ENCODE measurements at regions not wholly inside any gene's neighbourhood (a gene's known extent, or its start where the extent isn't known, plus 50 kb on each side); places are given as distances from the start of the nearest gene placed in this dataset.

DNA sequence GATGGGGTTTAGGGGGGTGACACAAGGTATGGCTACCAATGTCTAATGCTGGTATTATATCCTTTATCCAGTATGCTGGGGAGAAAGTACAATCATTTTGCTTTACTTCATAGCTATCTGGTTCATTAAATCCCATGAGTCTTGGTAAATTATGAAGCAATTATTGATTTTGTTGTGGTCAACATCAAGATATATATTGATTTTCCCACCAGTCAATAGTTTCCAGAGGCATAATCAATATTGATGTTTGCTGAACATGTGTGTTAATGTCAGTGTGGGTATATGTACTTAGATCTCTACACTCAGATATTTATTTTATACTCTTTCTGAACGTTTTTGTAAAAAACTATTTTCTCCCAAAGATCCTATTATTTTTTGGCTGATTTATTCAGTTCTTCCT, 155.5 kb downstream of the BACH1 start:
- Histone ChIP-seq H3K4me3 (ENCODE audit: insufficient read depth, low read length) (no peak overlapping the region), H2AFZ (ENCODE audit: low read length) (no peak overlapping the region), H3K36me3 (ENCODE audit: insufficient read depth, low read length) (peaks cover 3% of the 10 kb centered on the region), H3K9me3 (ENCODE audit: low read depth, low read length) (no peaks in the 10 kb centered on the region), H3K4me1 (ENCODE audit: insufficient read depth, low read length) (no peaks in the 10 kb centered on the region), H3K27me3 (ENCODE audit: insufficient read depth, low read length) (no peaks in the 10 kb centered on the region), H3K79me2 (ENCODE audit: insufficient read depth, low read length) (no peaks in the 10 kb centered on the region), H3K27ac (ENCODE audit: low read depth, low read length) (no peak overlapping the region), H3K4me2 (ENCODE audit: insufficient read depth, low read length) (no peak overlapping the region), H4K20me1 (ENCODE audit: insufficient read depth, low read length) (no peaks in the 10 kb centered on the region)
- no peak for DNase-seq (ENCODE audit: insufficient read length, low spot score, missing footprints)
- TF ChIP-seq, protein P1, sequence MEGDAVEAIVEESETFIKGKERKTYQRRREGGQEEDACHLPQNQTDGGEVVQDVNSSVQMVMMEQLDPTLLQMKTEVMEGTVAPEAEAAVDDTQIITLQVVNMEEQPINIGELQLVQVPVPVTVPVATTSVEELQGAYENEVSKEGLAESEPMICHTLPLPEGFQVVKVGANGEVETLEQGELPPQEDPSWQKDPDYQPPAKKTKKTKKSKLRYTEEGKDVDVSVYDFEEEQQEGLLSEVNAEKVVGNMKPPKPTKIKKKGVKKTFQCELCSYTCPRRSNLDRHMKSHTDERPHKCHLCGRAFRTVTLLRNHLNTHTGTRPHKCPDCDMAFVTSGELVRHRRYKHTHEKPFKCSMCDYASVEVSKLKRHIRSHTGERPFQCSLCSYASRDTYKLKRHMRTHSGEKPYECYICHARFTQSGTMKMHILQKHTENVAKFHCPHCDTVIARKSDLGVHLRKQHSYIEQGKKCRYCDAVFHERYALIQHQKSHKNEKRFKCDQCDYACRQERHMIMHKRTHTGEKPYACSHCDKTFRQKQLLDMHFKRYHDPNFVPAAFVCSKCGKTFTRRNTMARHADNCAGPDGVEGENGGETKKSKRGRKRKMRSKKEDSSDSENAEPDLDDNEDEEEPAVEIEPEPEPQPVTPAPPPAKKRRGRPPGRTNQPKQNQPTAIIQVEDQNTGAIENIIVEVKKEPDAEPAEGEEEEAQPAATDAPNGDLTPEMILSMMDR (IDR thresholded peaks at IDR 0.05; ENCODE audit: extremely low read depth, low read depth, low read length): no peak

- Histone ChIP-seq H3K27me3 (ENCODE audit: insufficient read depth, low read length) (no peaks in the 10 kb centered on the region), H4K20me1 (ENCODE audit: insufficient read depth, low read length) (no peaks in the 10 kb centered on the region), H3K79me2 (ENCODE audit: insufficient read depth, low read length) (no peaks in the 10 kb centered on the region), H3K36me3 (ENCODE audit: insufficient read depth, low read length) (peaks cover 3% of the 10 kb centered on the region), H3K27ac (ENCODE audit: low read depth, low read length) (no peak overlapping the region), H3K4me3 (ENCODE audit: insufficient read depth, low read length) (no peak overlapping the region), H3K4me2 (ENCODE audit: insufficient read depth, low read length) (no peak overlapping the region), H2AFZ (ENCODE audit: low read length) (no peak overlapping the region), H3K4me1 (ENCODE audit: insufficient read depth, low read length) (no peaks in the 10 kb centered on the region), H3K9me3 (ENCODE audit: low read depth, low read length) (no peaks in the 10 kb centered on the region)
- no peak for DNase-seq (ENCODE audit: insufficient read length, low spot score, missing footprints)
- TF ChIP-seq, protein P1 (IDR thresholded peaks at IDR 0.05; ENCODE audit: extremely low read depth, low read depth, low read length): no peak
These were observed 163.8 kb downstream of the BACH1 start for GRCh38 chr21:29462479-29462878.

- Histone ChIP-seq H3K9me3 (ENCODE audit: low read depth, low read length) (no peaks in the 10 kb centered on the region), H3K4me2 (ENCODE audit: insufficient read depth, low read length) (no peak overlapping the region), H3K27me3 (ENCODE audit: insufficient read depth, low read length) (no peaks in the 10 kb centered on the region), H3K27ac (ENCODE audit: low read depth, low read length) (no peak overlapping the region), H4K20me1 (ENCODE audit: insufficient read depth, low read length) (no peaks in the 10 kb centered on the region), H2AFZ (ENCODE audit: low read length) (no peak overlapping the region), H3K4me3 (ENCODE audit: insufficient read depth, low read length) (no peak overlapping the region), H3K79me2 (ENCODE audit: insufficient read depth, low read length) (no peaks in the 10 kb centered on the region), H3K4me1 (ENCODE audit: insufficient read depth, low read length) (no peaks in the 10 kb centered on the region), H3K36me3 (ENCODE audit: insufficient read depth, low read length) (no peaks in the 10 kb centered on the region)
- TF ChIP-seq, protein P1 (IDR thresholded peaks at IDR 0.05; ENCODE audit: extremely low read depth, low read depth, low read length): no peak
- no peak for DNase-seq (ENCODE audit: insufficient read length, low spot score, missing footprints)
These were observed 166.8 kb downstream of the BACH1 start for GRCh38 chr21:29465546-29465945.

DNA sequence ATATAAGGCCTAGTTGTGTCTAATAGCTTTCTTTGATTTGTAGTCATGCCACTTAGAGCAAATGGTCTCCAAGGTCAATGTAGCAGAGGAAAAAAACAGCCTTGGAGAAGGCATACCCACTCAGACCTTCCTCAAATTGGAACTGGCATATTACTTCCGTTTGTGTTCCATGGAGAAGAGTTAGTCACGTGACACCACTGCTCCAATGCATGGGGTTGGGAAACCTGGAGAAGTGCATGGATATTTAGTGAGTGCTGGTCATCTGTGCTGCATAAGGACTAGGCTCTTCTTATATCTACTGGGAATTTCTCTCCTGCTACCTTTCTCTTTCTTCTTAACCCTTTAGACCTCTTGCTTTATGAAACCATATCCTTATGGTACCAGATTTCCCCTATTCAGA, 167.8 kb downstream of the BACH1 start:
- Histone ChIP-seq H3K27me3 (ENCODE audit: insufficient read depth, low read length) (no peaks in the 10 kb centered on the region), H3K27ac (ENCODE audit: low read depth, low read length) (no peak overlapping the region), H3K4me3 (ENCODE audit: insufficient read depth, low read length) (no peak overlapping the region), H3K4me2 (ENCODE audit: insufficient read depth, low read length) (no peak overlapping the region), H2AFZ (ENCODE audit: low read length) (no peak overlapping the region), H3K36me3 (ENCODE audit: insufficient read depth, low read length) (no peaks in the 10 kb centered on the region), H3K4me1 (ENCODE audit: insufficient read depth, low read length) (no peaks in the 10 kb centered on the region), H3K79me2 (ENCODE audit: insufficient read depth, low read length) (no peaks in the 10 kb centered on the region), H4K20me1 (ENCODE audit: insufficient read depth, low read length) (no peaks in the 10 kb centered on the region), H3K9me3 (ENCODE audit: low read depth, low read length) (no peaks in the 10 kb centered on the region)
- TF ChIP-seq, protein P1 (IDR thresholded peaks at IDR 0.05; ENCODE audit: extremely low read depth, low read depth, low read length): no peak
- DNase-seq (ENCODE audit: insufficient read length, low spot score, missing footprints): peak; percentile 27
